ENCODE measurements at regions not wholly inside any gene's neighbourhood (a gene's known extent, or its start where the extent isn't known, plus 50 kb on each side); places are given as distances from the start of the nearest gene placed in this dataset.
"Not testable (repeated sequence)": the region's sequence is repeated elsewhere in the genome, so short reads cannot be mapped to it uniquely, and the experiment has no call there.

DNA sequence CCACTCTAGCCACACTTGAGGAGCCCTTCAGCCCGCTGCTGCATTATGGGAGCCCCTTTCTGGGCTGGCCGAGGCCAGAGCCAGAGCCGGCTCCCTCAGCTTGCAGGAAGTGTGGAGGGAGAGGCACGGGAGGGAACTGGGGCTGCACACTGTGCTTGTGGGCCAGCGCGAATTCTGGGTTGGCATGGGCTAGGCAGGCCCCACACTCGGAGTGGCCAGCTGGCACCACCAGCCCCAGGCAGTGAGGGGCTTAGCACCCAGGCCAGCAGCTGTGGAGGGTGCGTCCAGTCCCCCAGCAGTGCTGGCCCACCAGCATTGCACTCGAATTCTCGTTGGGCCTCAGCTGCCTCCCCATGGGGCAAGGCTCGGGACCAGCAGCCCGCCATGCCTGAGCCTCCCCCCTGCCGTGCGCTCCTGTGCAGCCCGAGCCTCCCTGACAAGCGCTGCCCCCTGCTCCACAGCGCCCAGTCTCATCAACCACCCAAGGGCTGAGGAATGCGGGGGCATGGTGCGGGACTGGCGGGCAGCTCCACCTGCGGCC lies 785.9 kb upstream of the TPTE start:
- no peaks in the 10 kb centered on the region for H3K9me1 ChIP-seq (ENCODE audit: control insufficient read depth, insufficient read depth, low read length)
- intact Hi-C loops (cut with micrococcal nuclease) (no loop called here), in situ Hi-C loops (cut with MboI) (no loop called here)
- H3K27ac ChIP-seq (ENCODE audit: extremely low read depth, low read depth, low read length), result no peak overlapping the region
- no peaks in the 10 kb centered on the region; a peak in 1 of 5 replicates for H3K27me3 ChIP-seq (ENCODE audit: control insufficient read depth in 2 of 2, insufficient read depth in 2 of 2, low read length in 2 of 2)
- no peak overlapping the region for H3K4me2 ChIP-seq (ENCODE audit: insufficient read depth, low read length)
- no peaks in the 10 kb centered on the region for H3K79me2 ChIP-seq (ENCODE audit: control insufficient read depth, insufficient read depth, low read length)
- TF ChIP-seq ZNF408 (CRISPR knock-in tag; IDR thresholded peaks at IDR 0.05; ENCODE audit: low read depth), result no peak
- TF ChIP-seq HDAC1 (IDR thresholded peaks at IDR 0.05), result no peak
- TF ChIP-seq, protein P1, sequence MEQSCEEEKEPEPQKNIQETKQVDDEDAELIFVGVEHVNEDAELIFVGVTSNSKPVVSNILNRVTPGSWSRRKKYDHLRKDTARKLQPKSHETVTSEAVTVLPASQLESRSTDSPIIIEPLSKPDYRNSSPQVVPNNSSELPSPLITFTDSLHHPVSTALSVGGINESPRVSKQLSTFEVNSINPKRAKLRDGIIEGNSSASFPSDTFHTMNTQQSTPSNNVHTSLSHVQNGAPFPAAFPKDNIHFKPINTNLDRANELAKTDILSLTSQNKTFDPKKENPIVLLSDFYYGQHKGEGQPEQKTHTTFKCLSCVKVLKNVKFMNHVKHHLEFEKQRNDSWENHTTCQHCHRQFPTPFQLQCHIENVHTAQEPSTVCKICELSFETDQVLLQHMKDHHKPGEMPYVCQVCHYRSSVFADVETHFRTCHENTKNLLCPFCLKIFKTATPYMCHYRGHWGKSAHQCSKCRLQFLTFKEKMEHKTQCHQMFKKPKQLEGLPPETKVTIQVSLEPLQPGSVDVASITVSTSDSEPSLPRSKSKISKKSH (CRISPR knock-in tag; IDR thresholded peaks at IDR 0.05), result no peak
- no peak for TF ChIP-seq CBFB (CRISPR knock-in tag; IDR thresholded peaks at IDR 0.05)
- no peaks in the 10 kb centered on the region for H3K36me3 ChIP-seq (ENCODE audit: control insufficient read depth, insufficient read depth, low read length)
- no peak overlapping the region for H3K9ac ChIP-seq (ENCODE audit: insufficient read depth in 1 of 2, low read depth in 2 of 2, low read length in 2 of 2)
- DNase-seq (ENCODE audit: extremely low read depth in 1 of 4, low spot score in 3 of 4), result no peak
- ChIA-PET POLR2A (no interaction called here), CTCF (ENCODE audit: low intra/inter-chr PET ratio) (no interaction called here)
- FAIRE-seq, result no peak
- no peaks in the 10 kb centered on the region for H3K4me1 ChIP-seq (replicated peaks in 1 of 2; ENCODE audit: control insufficient read depth in 2 of 2, insufficient read depth in 2 of 2, low read length in 2 of 2)
- BruUV-seq (replicated peaks), result no TSS peak
- no peaks in the 10 kb centered on the region for H4K20me1 ChIP-seq (replicated peaks; ENCODE audit: control insufficient read depth, insufficient read depth, low read length)
- WGBS (ENCODE audit: insufficient coverage, low coverage, missing lambda C conversion rate), result 0% methylated on average over 21 of the region's 21 CpGs
- H3K4me3 ChIP-seq, result no peak overlapping the region
- H2AFZ ChIP-seq (ENCODE audit: low read depth, low read length), result no peak overlapping the region
- no peaks in the 10 kb centered on the region for H3K9me3 ChIP-seq (replicated peaks; ENCODE audit: control insufficient read depth, insufficient read depth, low read depth, low read length)
- no peak for ATAC-seq

DNA sequence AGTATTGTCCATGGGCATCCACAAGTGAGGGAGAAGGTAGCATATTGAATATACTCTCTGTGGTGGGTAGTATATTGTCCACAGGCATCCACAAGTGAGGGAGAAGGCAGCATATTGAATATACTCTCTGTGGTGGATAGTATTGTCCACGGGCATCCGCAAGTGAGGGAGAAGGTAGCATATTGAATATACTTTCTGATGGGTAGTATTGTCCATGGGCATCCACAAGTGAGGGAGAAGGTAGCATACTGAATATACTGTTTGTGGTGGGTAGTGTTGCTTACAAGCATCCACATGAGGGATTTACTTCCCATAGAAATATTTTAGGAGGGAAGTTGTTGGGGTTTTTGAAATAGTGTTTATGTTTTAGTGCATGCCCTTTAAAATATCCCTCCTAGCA lies 784.1 kb upstream of the TPTE start:
- H3K4me2 ChIP-seq (ENCODE audit: insufficient read depth, low read length); CTCF ChIA-PET (ENCODE audit: low intra/inter-chr PET ratio); H3K4me1 ChIP-seq (replicated peaks in 1 of 2; ENCODE audit: control insufficient read depth in 2 of 2, insufficient read depth in 2 of 2, low read length in 2 of 2); intact Hi-C loops (cut with micrococcal nuclease); H3K27ac ChIP-seq (ENCODE audit: extremely low read depth, low read depth, low read length); H3K9ac ChIP-seq (ENCODE audit: insufficient read depth in 1 of 2, low read depth in 2 of 2, low read length in 2 of 2); in situ Hi-C loops (cut with MboI); H3K9me3 ChIP-seq (replicated peaks; ENCODE audit: control insufficient read depth, insufficient read depth, low read depth, low read length); H3K36me3 ChIP-seq (ENCODE audit: control insufficient read depth, insufficient read depth, low read length); H3K4me3 ChIP-seq; H4K20me1 ChIP-seq (replicated peaks; ENCODE audit: control insufficient read depth, insufficient read depth, low read length); POLR2A ChIA-PET; DNase-seq (ENCODE audit: extremely low read depth in 1 of 4, low spot score in 3 of 4); H3K27me3 ChIP-seq (ENCODE audit: control insufficient read depth in 2 of 2, insufficient read depth in 2 of 2, low read length in 2 of 2); FAIRE-seq; BruUV-seq (replicated peaks); H2AFZ ChIP-seq (ENCODE audit: low read depth, low read length); H3K9me1 ChIP-seq (ENCODE audit: control insufficient read depth, insufficient read depth, low read length); ATAC-seq; H3K79me2 ChIP-seq (ENCODE audit: control insufficient read depth, insufficient read depth, low read length): not testable (repeated sequence)
- WGBS (ENCODE audit: insufficient coverage, low coverage, missing lambda C conversion rate), result 2% methylated on average over 2 of the region's 2 CpGs

DNA sequence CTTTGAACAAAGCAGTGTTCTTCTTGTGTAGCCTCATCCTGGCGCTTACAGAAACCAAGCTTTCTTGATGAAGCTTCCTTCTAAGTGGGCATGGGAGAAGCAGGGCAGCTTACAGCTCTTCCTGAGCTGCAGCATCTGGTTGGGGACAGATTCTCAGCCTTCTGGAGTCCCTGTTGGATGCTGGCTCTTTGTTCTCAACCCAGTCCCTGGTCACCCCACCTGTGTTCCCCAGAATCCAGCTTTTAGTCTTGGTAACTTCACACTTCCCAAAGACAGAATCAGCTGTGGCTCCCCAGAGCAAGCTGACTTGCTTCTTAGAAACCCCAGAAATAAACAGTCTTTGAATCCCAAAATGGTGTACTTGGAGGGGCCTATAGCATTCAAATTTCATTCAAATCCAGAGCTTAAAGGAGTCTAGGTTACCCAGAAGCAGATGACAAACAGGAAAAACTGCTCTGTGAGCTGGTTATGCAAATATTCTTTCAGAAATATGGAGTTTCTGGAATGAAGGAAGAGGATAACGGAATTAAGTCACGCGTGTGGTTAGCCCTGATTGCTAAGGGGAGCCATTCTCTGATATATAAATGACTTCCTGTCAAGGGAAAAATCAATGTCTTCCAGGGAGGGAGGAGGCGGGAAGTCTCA lies 783.4 kb upstream of the TPTE start:
- 0% methylated on average over 5 of the region's 5 CpGs for WGBS (ENCODE audit: insufficient coverage, low coverage, missing lambda C conversion rate)
- H3K27ac ChIP-seq (ENCODE audit: extremely low read depth, low read depth, low read length); H3K36me3 ChIP-seq (ENCODE audit: control insufficient read depth, insufficient read depth, low read length); H3K4me2 ChIP-seq (ENCODE audit: insufficient read depth, low read length); H3K4me1 ChIP-seq (replicated peaks in 1 of 2; ENCODE audit: control insufficient read depth in 2 of 2, insufficient read depth in 2 of 2, low read length in 2 of 2); H3K9me3 ChIP-seq (replicated peaks; ENCODE audit: control insufficient read depth, insufficient read depth, low read depth, low read length); ATAC-seq; in situ Hi-C loops (cut with MboI); DNase-seq (ENCODE audit: extremely low read depth in 1 of 4, low spot score in 3 of 4); H3K4me3 ChIP-seq; H3K27me3 ChIP-seq (ENCODE audit: control insufficient read depth in 2 of 2, insufficient read depth in 2 of 2, low read length in 2 of 2); intact Hi-C loops (cut with micrococcal nuclease); POLR2A ChIA-PET; H3K79me2 ChIP-seq (ENCODE audit: control insufficient read depth, insufficient read depth, low read length); H2AFZ ChIP-seq (ENCODE audit: low read depth, low read length); CTCF ChIA-PET (ENCODE audit: low intra/inter-chr PET ratio); FAIRE-seq; H3K9me1 ChIP-seq (ENCODE audit: control insufficient read depth, insufficient read depth, low read length); H3K9ac ChIP-seq (ENCODE audit: insufficient read depth in 1 of 2, low read depth in 2 of 2, low read length in 2 of 2); H4K20me1 ChIP-seq (replicated peaks; ENCODE audit: control insufficient read depth, insufficient read depth, low read length); BruUV-seq (replicated peaks): not testable (repeated sequence)
